NCI-H187 treated with DMSO at 0.1 percent for 48 hours (cell line): ENCODE measurements at regions not wholly inside any gene's neighbourhood (a gene's known extent, or its start where the extent isn't known, plus 50 kb on each side); places are given as distances from the start of the nearest gene placed in this dataset.

Source experiments
- DNase-seq: peaks from one replicate; lab custom pipeline; 2025; lab: John Stamatoyannopoulos, UW

DNA sequence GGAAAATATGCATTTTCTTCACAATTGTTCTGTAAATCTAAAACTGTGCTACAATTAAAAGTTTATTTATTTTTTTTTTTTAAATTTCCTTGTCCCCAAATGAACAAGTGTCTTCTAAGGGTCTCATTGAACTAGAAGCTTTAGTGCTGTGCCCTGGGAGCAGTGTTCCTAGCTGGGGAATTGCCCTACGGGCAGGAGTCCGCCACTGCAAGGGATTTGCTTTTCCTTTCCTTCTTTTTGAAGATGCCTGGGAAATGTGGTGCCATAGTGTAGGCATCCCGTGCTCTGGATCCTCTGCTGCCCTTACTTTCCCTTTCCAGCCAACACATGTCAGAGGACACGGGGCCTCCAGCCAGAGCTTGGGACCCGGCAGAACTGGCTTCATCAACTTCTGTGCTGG lies 177.1 kb upstream of the CTBP2 start:
- no peak for DNase-seq

DNA sequence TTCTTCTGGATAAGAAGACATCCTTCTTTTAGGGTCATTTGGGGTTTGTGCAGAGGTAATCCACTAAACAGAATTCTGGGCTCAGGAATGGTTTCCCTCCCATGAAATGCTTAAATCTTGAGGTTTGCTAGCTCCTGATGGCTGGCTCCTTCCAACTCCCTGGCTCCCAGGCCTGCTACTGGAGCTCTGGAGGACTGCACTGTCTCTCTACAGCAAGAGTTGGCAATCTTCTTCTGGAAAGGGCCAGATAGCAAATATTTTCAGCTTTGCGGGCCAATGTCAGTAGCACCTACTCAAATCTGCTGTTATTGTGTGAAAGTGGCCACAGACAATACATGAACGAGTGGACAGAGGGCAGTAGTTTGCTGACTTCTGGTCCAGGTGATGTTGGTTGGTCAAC lies 174.2 kb upstream of the CTBP2 start:
- no peak for DNase-seq

DNA sequence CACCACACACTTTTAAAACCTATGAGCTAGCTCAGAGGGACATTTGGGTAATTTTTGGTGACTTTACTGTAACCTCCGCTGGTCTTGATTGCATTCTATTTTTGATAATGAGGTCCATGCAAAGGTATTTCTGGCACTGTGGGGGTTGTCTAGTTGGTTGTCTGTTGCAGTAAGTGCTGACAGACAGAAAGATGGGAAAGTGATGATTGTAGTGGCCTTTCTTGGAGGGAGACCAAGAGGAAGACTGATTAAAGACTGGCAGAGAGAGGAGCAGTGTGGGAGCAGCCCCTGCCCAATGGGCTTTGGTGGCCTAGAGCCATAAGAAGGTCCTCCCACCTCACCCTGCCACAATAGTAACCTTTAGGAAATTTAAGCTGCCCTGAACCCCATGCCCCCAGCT lies 173.4 kb upstream of the CTBP2 start:
- DNase-seq: no peak

DNA sequence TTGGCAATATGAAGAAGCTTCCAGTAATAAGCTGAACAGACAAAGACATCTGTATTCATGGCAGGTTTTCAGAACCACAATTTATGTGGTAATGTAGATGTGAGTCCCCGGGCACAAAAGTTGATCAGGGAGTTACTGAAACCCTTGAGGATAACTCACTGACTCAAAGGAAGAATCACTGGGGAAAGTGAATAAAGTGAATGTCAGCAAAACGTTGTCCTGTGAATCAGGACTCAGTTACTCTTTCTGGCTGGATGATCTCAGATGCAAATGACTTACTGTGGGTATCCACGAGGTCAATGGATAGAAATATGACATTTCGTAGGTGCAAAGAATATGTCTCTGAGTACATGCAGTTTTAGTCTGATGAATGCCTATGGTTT lies 172.8 kb upstream of the CTBP2 start:
- no peak for DNase-seq

DNA sequence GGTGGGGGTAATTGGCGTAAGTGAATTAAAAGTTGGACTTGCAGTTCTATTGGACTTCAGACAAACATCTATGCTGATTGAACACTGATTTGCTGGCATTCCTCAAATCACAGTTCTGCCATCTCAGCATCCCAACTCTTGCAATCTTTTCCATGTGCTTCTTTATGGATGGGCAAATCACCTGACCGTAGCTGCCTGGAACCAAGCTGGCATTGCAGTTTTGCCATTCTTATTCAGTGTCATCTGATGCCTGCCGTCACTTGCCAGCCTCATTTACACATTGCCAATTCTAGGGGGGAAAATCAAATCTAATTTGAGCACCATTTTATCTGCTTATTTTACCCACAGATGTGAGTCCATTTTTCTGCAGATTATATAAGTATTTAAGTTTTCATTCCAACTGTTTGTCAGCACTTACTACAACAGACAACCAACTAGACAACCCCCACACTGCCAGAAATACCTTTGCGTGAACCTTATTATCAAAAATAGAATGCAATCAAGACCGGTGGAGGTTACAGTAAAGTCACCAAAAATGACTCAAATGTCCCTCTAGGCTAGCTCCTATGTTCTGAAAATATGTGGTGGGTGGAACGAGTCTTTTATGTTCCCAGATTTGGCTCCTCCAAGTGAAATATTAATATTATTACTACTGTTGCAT lies 172.3 kb upstream of the CTBP2 start:
- no peak for DNase-seq

DNA sequence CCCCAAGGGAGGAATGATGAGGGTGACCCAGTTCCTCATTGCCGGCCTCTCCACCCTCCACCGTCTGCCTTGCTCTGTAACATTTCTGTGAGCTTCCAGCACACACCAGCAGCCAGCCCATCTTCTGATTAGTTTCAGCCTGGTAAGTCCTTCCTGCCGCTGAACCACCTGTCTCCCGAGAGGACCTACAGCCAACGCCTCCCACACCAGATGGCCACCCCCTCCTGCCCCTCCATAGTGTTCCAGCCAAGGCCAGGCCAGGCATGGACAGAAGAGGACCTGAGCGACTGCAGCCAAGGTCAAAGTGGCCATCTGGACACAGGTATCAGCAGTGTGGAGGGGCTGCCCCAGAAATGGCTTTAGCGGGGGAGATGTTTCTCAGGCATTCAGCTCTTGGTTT lies 170.7 kb upstream of the CTBP2 start:
- DNase-seq: no peak

DNA sequence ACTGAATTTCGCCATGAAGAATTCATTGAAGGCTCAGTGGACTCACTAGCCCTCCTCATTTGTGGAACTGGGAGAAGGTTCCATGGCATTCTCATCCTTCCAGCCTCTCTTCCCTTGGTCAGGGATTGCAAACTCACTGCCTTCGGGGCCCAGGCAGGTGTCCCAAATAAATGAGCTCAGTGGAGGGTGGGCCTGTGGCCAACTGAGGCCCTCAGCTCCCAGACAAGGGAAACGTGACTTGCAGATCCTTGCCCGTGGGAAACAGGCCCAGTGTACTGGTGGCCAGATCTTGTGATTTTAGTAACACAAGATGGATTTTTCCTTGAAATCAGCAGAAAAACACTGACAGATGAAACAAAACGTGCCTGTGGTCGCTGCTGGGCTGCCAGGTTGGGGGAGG lies 168.7 kb upstream of the CTBP2 start:
- no peak for DNase-seq

DNA sequence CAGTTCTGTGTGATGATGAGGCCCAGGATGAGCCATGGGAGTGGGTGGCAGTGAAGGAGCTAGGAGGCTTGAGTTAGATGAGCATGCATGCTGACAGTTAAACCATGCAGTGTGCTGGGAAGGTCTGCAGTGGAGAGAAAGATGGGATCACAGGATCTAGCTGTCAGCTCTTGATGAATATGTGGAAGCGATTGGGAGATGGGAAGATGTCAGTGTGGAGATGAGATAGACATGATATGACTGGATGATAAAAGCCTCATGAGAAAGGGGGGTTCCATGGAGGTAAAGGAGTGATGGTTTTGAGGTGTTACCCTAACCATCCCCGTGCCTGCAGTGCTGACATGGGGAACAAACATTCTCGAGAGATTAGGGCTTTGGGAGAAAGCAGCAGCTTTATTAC lies 165.0 kb upstream of the CTBP2 start:
- no peak for DNase-seq

DNA sequence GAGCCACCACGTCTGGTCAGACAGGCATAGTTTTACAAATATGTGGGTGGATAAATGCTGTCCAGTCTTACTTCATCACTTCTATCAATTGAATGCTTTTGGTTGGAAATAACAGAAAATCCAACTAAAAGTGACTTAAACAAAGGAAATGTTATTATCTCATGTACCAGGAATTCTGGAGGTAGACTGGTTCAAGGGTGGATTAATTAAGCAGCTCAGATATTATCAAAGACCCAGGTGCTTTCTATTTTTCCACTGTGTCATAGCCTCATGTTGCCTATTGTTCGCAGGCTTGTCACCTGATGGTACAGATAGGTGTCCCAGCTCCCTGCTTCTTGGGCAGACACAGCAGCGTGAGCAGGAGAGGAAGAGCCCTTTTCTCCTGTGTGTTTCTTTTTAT lies 156.1 kb upstream of the CTBP2 start:
- no peak for DNase-seq

DNA sequence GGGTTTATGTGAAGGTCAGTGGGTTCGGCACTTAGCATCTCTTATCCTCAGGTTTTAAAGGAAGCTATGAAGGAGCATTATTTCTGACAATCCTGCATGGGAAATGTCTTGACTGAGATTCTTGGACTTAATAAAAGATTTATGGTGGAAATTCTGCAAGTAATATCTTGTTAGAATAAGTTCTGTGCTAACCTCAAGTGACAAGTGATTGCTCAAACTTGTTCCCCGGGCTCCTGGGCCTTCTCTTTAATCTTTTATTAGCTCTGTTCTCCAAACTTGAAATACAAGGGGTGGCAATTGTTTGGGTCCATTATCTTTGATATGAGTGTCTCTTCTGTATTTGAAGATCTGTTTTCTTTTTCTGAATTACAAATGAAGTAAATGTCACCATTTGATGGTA lies 140.6 kb upstream of the CTBP2 start:
- no peak for DNase-seq

DNA sequence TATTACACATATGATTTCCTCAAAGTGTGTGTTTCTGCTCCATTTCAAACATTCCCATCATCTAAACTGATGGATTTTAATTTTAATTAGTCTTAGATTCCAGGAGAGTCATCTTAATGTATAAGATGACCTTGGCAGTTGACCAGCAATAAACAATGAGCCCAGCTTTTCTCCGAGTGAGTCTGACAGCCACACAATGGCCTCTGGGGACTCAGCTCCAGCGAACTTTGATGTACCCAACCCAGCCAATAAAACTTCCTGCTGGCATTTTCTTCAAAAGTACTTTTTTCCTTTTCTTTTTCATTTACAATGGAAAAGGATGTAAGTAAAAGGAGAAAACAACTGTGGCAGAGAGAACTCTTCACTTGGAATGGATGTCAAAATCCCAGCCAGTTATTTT lies 139.1 kb upstream of the CTBP2 start:
- DNase-seq: no peak

DNA sequence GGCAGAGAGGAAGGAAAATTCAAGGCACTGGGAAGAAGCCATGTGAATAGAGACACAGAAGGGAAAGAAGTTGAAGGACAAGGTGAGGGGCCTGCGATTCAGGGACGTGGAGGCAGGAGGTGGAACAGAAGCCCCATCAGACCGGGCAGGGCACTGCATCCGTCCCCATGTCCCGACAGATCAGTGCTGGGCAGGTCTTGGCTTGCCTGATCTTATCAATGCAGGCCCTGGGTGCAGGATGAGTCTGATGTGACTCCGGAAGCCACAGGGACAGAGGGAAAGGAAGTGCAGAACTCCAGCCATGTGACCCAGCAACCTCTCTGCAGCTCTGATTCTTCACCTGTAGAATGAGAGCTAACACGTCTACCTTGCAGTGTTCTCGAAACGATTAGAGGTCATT lies 136.2 kb upstream of the CTBP2 start:
- DNase-seq: no peak

DNA sequence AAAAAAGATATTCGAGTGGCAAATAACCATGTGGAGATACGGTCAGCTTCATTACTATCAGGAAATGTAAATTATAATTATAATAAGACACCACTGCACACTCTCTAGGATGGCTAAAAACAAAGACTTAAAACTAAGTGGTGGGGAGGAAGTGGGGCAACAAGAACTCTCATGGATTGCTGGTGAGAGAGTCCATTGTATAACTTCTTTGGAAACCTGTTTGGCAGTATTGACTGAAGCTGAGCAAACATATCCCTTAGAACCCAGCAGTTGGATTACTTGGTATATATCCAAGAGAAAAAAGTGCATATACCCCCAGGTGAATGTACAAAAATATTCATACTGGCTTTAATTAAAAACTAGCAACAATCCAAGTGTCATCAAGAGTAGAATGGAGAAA lies 133.7 kb upstream of the CTBP2 start:
- no peak for DNase-seq

DNA sequence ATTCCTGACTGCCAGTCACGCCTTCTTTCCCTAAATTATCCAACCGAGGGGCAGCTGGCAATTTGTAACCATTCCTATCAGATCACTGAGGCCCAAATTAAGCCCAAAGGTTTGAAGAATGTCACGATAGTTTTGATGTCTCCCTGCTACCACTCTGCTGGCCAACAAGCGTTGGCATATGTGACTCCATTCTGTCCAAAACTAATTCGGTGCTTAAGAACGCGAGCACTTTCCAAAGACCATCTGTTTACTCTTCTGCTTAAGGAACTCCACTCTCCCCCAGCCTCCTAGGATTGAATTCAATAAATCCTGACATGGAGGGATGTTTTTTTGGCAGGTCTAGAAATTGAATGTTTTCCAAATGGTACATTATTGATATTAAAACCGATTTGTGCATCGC lies 131.5 kb upstream of the CTBP2 start:
- DNase-seq: no peak

DNA sequence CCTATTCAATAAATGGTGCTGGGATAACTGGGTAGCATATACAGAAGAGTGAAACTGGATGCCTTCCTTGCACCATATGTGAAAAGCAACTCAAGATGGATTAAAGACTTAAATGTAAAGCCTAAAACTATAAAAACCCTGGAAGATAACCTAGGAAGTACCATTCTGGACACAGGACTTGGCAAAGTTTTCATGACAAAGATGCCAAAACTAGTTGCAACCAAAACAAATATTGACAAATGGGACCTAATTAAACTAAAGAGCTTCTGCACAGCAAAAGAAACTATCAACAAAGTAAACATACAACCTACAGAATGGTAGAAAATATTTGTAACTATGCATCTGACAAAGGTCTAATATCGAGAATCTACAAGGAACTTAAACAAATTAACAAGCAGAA lies 129.1 kb upstream of the CTBP2 start:
- no peak for DNase-seq

DNA sequence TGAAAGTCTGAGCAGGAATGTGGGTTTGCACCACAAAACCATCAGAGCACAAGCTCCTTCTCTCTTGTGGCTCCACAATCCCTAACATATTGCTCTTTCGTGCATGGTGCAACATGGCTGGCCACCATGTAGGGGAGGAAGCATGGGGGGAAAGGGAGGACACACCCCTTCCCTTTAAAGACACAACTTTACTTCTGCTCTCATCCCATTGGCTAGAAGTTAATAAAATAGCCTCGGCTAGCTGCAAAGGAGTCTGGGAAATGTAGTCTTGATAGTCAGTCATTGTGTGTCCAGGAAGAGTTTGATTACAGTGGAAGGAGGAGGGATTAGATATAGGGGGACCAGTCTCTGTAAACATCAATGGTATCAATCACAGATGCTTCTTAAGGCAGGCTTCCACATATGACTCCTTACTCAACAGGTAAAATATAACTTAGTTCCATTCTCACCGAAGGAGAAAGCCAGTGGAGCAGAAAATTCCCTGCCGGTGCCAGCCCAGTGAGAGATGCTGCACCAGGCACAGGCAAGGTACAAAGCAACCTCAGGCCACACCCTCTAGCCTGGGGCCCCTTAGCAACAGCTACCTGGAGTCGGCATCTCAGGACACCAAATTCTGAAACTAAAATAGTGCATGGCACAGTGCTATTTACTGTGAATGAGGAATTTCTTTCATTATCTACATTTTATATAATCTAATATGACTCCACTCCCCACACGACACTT lies 124.7 kb upstream of the CTBP2 start:
- DNase-seq: no peak

DNA sequence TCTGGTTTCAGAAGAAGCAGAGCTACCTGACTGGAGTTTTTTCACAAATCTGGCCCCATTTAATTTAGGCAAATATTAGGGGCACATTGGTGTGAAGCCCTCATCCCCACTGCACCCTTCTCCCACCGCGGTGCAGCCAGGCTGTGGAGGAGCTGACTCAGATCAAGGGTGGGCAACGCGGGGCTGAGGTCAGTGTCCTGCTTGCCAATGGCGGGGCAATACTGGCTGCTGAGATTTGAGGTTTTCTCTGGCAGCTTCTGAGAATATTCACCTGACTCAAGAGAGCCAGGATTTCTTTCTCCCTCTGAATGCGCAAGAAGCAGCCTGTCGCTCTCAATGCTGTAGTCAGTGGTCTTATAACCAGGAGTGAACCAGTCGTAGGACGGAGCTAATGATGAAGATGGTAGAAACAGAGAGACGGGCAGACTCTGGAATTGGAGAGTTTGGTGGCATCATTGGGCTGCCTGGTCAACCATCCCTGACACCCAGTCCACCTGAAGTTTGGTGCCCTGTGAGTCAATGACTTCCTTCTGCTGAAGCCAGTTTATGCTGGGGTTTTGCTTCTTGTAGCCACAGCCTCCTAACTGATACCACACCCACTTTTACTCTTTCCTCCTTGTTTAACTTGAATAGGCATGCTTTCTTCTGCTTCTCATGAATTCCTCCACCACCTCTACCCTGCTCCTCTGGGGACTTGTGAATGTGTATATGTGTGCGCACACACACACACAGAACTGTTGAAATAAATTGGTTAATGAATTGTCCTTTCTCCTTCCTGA lies 123.7 kb upstream of the CTBP2 start:
- no peak for DNase-seq

DNA sequence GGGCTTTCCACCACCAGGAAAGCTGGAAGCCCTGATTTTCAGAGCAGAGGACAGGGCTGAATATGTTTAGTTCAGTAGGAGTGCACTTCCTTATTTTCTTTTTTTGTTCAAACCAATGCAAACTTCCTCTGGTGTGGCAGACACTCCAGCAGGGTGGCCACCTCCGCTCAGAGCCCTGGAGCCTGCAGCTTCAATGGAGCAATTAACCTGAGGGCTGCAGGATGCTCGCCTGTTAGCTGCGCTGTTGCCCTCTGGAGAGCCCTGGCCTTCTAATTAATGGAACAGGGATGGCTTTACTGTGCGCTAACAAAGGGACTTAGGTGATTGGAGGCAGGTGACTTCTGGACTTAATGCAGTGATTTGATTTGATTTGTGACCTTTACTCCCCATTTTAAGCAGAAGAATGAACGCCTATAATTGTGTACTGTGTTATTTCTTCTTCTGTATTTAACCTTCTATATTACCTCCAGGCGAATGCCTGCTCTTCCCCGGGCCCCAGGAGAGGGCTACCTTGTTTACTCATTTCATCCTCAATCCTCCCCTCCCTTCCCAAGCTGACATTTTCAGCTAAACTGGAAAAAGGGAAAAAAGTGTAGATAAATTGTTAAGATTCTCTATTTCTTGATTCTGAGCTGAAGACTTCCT lies 123.0 kb upstream of the CTBP2 start:
- DNase-seq: no peak

DNA sequence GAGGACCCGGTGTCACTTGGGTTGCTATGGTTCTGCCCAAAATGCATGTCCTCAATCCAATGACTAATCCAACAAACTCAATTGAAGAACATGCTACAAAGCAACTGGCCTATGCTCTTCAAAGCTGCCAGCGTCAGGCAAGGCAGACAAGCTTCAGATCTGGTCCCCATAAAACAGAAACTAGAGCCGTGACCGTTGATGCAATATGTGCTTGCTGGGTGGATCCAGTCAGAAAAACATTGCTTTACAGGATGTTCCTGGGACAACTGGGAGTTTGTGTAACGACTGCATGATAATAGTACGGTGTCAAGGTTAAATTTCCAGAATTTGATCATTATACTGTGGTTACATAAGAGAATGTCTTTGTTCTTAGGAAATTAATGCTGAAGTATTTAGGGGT lies 120.7 kb upstream of the CTBP2 start:
- no peak for DNase-seq

DNA sequence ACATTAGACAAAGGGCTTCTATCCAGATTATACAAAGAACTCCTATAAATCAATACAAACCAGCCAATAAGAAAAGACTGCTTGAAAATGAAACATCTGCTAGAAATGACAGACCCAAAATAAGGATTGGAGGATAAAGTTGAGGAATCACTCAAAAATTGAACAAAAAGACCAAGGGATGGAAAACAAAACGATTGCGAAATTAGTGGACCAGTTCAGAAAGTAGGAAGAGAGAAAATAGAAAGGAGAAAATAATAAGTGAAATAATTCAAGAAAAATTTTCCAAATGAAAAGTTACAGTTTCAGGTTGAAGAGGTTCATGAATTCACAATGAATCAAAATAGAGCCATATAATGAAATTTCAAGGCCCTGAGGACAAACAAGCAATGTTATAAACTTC lies 115.8 kb upstream of the CTBP2 start:
- no peak for DNase-seq

DNA sequence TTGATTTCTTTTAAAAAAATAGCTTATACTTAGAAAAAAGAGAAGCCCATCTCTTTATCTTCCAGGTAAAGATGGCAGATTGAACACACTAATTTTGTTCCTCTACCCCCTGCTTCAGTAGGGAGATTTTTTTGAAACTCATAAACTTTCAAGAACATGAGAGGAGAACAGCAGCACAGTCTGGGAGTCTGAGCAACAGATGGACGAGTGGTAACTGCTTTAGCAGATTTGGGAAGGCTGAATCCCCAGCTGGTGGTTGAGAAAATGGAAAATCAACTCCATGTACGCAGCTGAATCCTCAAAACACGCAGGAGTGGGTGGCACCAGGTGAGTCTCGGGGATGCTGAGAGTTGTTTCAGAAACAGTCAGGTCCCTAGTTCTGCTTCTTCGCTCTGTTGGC lies 114.6 kb upstream of the CTBP2 start:
- DNase-seq: no peak

DNA sequence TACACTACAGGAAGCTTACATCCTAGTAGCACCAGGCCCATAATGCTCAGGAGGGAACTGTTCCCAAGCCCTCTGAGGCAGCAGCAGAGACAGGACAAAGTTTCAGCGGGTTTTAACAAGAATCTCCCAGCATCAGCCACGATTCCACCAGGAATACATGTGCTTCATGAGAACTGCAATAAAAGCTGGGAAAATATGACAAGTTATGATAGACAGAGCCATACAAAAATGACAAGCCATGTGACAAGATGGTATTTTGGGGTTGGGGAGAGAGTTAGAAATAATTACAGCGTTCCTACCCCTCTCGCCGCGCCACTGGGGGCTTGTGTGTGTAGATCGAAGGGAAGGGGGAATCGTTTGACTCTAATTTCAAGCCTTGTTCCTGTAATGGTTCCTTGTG lies 112.7 kb upstream of the CTBP2 start:
- DNase-seq: no peak

DNA sequence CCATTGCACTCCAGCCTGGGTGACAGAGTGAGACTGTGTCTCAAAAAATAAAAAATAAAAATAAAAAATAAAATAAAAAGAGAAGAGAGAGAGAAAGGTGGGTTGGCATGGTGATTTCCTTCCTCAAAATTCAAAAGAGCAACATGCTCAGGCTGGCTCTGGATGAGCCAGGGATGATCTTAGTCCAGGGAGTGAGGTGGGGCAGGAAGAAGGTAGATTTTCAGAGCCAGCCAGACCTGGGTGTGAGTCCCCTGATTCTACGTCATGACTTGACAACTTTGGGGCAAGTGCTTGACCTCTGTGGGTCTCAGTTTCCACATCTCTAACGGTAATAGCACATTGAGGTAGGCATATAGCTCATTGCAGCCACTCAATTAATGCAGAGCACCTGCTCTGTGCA lies 109.4 kb upstream of the CTBP2 start:
- DNase-seq: no peak
